Thyroid gland (tissue), 4 donors: ENCODE measurements at regions not wholly inside any gene's neighbourhood (a gene's known extent, or its start where the extent isn't known, plus 50 kb on each side); places are given as distances from the start of the nearest gene placed in this dataset.

Source experiments
- POLR2A ChIP-seq, 2 donors: fragments of 450-650 bp; IDR thresholded peaks; one replicate each; pipeline ENCODE4 v1.6.1; 2017; ENCODE audit warnings: antibody characterized with exemption in 2 of 2, mild to moderate bottlenecking in 2 of 2, moderate library complexity in 1 of 2
- TF ChIP-seq, protein P1 (sequence below), 6 experiments: fragments of 200-600 bp in 3 of 6; fragments of 450-650 bp in 3 of 6; sonication (generic) in 3 of 6; IDR thresholded peaks; one replicate each; pipeline ENCODE4 v1.5.1; 2016 to 2019; ENCODE audit warnings: antibody characterized with exemption in 6 of 6, mild to moderate bottlenecking in 2 of 6, inconsistent platforms in 1 of 6, moderate library complexity in 1 of 6

DNA sequence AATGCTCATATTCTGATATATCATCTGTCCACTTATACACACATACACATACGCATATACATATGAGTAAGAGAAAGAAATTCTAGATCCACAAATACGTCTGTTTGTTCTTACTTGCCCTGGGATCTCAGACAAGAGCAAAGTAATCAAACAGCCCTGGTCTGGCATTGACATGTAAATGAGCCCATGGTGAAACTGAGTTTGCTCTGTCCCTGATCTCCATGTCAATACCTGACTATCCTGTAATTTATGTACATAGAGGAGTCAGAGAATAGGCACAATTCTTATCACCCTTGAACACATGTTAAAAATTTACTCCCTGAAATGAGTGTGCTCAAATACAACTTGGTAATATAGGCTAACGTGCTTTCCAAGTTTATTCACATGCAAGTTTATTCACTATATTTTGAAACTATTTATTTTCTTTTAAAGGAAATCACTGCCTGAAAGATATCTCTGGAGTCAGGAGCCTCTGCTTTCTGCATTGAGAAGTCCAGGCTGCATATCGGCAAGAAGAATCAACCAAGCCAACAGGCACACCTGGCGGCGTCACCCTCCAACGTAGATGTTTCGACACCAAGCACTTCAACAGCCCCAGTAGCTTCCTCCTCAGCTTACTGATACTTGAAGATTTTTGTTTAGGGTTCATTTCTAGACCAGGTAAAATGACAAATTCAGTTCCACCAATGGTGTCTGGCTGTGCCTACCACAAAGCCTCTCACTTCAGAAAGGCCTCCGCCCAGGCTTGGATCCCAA, 100.6 kb downstream of the CMPK2 start:
- TF ChIP-seq, protein P1, sequence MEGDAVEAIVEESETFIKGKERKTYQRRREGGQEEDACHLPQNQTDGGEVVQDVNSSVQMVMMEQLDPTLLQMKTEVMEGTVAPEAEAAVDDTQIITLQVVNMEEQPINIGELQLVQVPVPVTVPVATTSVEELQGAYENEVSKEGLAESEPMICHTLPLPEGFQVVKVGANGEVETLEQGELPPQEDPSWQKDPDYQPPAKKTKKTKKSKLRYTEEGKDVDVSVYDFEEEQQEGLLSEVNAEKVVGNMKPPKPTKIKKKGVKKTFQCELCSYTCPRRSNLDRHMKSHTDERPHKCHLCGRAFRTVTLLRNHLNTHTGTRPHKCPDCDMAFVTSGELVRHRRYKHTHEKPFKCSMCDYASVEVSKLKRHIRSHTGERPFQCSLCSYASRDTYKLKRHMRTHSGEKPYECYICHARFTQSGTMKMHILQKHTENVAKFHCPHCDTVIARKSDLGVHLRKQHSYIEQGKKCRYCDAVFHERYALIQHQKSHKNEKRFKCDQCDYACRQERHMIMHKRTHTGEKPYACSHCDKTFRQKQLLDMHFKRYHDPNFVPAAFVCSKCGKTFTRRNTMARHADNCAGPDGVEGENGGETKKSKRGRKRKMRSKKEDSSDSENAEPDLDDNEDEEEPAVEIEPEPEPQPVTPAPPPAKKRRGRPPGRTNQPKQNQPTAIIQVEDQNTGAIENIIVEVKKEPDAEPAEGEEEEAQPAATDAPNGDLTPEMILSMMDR (IDR thresholded peaks at IDR 0.05), result no peak
- no peak for TF ChIP-seq POLR2A (IDR thresholded peaks at IDR 0.05)
